ENCODE measurements at regions not wholly inside any gene's neighbourhood (a gene's known extent, or its start where the extent isn't known, plus 50 kb on each side); places are given as distances from the start of the nearest gene placed in this dataset.
"Not testable (repeated sequence)": the region's sequence is repeated elsewhere in the genome, so short reads cannot be mapped to it uniquely, and the experiment has no call there.

DNA sequence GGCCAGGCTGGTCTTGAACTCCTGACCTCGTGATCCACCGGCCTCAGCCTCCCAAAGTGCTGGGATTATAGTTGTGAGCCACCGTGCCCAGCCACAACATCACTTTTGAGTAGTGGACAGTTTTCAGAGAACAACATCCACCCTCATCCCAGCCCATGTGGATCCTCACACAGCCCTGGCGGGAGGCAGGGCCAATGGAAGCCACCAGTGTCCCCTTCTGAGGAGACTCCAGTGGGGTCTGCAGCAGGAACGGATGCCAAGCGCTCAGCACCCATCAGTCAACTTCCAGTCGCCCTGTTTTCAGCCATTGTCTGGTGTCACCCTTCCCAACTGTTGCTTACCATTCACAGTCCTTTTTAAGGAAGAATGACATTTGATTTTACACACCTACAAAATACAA lies 302.5 kb downstream of the BCL2L11 start:
- not testable (repeated sequence) for DNase-seq (ENCODE audit: low read depth in 2 of 2)

DNA sequence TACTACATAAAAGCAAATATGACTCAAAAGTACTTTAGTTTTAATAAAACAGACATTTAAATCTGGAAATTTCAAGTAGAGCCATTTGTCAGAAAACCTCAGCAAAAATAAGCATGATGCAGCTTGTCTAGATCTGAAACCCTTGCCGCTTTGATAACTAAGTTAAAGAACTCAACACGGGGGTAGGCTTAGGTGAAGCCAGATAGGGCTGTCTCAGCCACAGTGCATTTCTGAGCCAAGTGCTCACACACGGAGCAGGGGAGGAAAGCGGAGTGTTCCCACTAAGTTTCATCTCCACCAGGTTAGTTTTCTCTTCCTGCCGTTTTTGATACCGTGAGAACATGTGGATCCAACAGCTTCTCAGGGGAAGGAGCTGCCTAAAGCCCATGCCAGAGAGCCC lies 303.5 kb downstream of the BCL2L11 start:
- DNase-seq (ENCODE audit: low read depth in 2 of 2): not testable (repeated sequence)

DNA sequence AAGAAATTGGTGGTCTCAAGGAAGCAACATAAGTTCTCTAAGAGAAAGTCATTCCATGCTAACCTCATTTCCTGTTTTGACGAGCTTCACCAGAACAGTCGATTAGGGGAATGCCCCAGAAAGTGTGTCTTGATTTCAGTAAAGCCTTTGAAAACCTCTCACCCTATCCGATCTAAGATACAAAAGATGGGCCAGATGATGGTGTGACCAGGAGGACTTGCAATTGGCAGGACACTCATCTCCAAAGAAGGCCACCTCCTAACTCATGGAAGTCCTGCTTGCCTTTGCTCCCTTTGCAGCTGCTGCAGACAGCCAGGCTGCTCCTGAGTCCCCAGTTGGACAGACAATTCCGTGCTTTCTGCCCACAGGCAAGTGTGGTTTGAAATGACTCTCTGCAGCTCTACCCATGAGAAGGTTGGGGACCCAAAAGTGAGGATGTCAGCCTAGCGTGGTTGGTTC lies 304.2 kb downstream of the BCL2L11 start:
- DNase-seq (ENCODE audit: low read depth in 2 of 2): not testable (repeated sequence)

DNA sequence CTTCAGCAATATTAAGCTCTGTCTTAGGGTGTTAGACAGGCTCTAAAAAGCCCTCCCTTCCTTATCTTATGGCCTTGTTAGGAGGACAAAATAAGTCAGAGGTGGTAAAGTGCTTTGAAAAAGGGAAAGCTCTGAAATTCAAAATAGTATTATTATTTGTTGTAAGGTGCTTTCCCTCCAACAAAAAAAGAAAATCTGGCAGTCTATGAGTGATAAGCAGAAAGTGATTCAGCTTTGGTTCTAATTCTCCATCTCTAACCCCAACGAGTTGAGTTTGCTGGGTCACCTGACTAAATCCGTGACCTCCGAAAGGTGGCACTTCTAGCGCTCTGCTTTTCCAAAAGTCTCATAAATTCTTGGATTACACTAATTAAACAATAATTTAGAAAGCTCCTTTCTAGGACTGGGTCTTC lies 305.1 kb downstream of the BCL2L11 start:
- not testable (repeated sequence) for DNase-seq (ENCODE audit: low read depth in 2 of 2)

DNA sequence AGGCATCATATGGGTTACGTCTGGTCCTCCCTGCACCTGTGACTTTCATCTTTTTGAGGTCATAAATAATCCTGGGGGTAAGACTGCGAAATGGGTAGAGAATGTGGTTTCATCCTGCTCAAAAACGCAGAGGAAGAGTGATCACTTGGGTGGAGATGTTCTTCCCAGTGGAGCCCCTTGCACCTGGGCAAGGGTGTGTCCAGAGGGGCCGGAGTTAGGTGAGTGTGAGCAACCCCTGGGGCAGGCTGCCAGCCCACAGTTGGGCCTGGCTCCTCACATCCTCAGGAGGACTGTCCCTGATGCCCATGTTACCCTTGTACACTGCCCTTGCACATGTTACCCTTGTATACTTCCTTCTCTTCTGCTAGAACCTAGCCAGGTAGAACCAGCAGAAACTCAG lies 306.6 kb downstream of the BCL2L11 start:
- DNase-seq (ENCODE audit: low read depth in 2 of 2): not testable (repeated sequence)

DNA sequence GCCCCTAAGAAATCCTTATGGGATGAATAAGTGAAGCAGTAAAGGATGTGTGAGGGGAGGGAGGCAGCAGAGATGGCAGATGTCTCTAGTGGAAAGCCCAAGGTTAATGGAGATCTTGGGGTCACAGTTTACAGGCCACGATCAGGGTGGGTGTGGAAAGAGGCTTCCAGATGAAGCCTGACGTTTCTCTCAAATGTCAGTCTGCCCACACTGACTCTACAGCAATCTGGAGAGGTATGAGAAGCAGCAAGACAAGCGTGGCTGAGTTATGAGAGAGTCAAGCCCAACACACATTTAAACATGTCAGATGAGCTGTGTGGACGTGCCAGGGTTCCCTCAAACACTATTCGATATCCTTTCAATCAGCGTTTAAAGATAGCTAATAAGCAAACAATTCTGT lies 308.2 kb downstream of the BCL2L11 start:
- not testable (repeated sequence) for DNase-seq (ENCODE audit: low read depth in 2 of 2)

DNA sequence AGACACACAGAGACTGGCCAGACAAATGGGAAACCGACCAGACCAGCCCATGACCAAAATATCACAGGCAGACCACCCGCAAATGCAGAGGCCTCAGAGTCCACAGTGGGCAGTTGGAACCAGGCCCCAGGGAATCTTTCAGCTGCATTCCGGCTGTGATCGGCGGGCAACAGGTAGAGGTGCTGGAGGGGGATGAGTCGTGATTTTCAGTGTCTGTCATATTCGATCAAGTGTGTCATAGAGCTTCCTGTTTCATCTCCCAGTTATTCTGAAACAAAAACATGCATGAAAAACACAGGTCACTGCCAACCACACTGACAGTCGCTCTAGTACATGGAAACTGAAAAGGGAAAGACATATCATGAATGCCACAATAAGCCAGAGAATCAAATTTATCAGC lies 308.6 kb downstream of the BCL2L11 start:
- DNase-seq (ENCODE audit: low read depth in 2 of 2): not testable (repeated sequence)

DNA sequence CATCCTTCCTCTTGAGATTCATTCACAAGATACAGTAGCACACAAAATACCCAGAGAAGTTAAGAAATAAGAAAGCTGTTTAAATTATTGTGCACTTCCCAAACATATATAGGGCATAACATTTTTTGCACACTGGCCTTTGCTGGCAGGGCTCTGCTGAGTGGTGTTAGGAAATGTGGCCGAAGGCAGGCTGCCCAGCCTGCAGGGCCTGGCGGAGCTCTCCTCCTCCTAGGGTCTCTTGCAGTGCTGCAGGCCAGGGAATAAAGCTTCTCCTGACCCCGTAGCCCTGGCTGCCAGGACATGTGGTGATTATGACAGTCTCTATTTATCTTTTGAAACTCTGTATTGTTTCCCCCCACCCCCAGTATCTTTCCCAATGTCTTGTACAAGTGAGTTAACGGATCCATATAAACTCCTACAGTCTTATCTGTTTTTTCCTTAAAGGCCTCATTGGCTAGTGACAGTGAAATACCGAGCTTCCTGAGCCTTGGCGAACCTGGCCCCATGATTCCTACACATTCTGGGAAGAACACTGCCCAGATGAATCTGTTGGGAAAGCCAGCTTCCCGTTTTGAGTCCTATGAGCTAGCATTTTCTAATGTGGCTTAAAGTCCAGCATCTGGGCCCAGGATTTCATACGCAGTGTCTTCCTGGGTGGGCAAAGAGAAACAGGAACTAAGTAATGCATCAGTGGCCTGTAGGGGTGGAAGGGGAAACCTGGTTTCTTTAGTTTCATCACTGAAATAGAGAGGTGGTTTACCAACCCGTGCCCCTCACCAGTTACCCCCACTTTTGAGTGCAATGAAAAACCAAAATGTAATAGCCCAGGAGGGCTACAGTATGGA lies 310.3 kb downstream of the BCL2L11 start:
- not testable (repeated sequence) for DNase-seq (ENCODE audit: low read depth in 2 of 2)

DNA sequence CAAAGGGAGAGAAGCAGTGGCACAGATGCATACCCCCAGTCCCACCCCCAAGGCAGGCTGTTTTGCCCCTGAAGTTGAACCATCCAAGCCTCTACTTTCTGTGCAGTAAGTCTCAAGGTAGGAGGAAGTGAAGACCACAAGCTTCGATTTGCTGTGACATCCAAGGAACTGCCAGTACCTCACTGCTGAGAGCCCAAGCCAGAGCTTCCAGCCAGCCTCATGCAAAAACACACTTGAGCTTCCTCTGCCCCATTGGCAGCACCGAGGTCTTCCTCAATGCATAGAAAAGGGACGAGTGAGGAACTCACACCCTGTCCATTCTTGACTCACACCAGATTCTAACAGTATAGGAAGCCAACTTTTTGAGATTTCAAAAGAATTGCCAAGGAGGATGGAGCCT lies 311.7 kb downstream of the BCL2L11 start:
- DNase-seq (ENCODE audit: low read depth in 2 of 2): not testable (repeated sequence)

DNA sequence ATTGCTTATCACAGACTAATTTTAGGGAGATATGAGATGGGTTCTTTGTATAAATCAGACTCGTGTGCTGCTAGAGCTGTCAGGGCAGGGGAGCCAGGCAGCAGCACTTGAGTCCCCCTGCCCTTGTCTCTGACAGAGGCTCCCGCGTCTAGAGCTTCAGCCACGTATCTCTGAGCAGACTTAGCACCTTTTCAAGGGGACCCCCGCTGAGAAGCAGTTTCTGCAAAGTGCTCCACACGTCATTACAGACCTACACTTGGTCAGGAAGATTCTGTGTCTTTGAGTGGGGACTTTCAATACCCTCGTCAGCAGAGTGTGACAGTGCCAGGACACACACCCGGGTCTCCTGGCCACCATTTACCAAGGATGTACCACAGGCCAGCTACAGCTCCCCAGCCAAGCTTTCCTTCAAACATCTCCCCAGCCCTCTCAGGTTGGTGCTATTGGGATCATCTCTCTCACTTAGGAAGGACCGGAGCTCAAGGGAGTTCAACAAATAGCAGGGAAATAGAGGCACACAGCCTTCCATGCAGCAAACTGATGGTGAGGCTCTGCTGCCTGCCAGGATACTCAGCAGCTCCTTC lies 312.3 kb downstream of the BCL2L11 start:
- not testable (repeated sequence) for DNase-seq (ENCODE audit: low read depth in 2 of 2)

DNA sequence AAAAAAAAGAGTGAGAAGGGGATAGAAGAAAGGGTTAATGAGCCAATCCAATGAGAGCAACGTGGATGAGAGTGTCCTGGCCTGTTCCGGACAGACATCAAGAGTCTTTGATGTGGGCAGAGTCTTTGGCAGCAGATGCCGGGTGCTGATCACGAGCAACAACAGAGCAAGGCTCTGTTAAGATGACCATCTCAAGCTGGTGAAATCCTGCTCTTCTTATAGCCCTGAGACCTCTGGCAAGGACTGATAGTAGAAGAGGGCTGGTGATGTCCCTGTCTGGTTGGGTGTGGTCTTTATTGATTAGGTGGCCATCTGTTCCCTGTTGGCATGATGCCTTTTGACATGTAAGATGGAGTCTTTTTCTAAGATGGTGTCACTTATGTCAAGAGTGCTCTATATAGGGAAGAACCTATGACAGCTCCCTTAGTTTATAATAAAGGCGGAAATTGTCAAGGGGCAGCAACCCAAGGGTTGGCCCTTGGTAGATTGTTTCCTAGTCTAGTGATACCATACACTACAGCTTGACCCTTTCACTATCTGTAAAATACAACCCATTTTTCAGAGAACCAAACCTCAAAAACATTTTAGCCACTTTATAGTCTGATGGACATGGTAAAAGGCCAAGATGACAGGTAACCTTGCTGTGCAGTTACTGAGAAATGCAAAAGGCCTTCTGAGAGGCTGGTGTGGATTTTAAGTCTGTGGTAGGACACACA lies 313.3 kb downstream of the BCL2L11 start:
- not testable (repeated sequence) for DNase-seq (ENCODE audit: low read depth in 2 of 2)

DNA sequence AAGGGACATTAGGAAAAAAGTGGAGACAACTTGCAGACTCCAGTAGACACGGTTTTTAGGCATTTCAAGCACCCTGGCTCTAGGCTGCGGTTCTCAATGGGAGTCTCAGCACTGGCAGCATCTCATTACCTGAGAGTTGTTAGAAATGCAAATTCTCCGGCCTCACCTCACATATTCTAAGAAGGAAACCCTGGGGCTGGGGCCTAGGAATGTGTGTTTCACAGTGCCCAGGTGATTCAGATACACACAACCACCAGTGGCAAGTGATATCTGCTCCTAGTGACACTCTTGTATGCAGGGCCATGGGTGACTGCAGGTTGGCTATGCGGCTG lies 313.9 kb downstream of the BCL2L11 start:
- not testable (repeated sequence) for DNase-seq (ENCODE audit: low read depth in 2 of 2)

DNA sequence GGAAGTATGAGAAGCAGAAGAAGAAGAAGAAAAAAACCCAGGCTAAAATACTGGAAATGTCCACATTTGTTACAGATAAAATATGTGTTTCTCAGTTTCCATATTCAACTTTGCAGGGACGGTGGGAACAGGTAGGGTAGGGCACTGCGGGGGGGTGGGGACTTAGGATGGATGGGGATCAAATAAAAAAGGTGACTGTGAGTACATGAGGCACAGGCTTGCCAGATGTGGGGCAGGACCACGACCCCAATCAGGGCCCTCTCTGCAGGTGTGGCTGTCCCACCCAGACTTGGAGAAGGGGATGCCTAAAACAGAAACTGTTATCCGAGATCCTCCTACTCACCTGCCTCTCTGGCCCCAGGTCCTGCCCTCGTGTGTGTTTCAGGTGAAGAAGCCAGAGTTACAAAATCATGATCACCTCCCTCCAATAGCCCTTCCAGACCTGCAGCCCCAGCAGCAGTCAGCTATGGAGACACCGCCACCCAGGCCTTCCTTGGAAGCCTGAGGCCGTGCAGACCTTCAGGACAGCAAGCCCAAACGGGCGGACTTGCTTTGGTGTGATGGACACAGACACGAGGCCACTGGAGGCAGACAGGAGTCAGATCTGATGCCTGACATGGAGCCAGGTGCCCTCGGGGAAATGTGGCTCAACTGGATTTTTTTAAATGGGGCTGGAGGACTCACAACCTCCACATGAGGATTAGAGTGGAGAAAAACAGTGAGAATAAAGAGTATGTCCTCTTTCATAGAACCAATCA lies 315.0 kb downstream of the BCL2L11 start:
- DNase-seq (ENCODE audit: low read depth in 2 of 2): not testable (repeated sequence)

DNA sequence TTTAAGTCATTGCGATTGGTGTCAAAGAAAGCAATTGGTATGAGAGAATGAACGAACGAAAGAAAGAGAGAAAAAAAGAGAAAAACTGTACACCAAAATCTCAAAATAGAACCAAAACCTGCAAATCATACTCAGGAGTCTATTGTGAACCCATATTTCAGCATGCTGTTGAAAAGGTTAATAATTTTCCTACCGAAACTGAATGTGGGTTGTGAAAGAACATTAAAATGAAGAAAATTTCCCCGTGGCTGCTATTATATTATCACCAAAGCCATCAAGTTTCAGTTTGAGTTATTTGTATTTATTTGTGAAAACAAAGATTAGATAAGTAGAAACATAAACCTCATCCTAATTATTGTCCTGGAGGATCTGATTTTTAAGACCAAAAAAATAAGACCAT lies 315.7 kb downstream of the BCL2L11 start:
- DNase-seq (ENCODE audit: low read depth in 2 of 2): not testable (repeated sequence)

DNA sequence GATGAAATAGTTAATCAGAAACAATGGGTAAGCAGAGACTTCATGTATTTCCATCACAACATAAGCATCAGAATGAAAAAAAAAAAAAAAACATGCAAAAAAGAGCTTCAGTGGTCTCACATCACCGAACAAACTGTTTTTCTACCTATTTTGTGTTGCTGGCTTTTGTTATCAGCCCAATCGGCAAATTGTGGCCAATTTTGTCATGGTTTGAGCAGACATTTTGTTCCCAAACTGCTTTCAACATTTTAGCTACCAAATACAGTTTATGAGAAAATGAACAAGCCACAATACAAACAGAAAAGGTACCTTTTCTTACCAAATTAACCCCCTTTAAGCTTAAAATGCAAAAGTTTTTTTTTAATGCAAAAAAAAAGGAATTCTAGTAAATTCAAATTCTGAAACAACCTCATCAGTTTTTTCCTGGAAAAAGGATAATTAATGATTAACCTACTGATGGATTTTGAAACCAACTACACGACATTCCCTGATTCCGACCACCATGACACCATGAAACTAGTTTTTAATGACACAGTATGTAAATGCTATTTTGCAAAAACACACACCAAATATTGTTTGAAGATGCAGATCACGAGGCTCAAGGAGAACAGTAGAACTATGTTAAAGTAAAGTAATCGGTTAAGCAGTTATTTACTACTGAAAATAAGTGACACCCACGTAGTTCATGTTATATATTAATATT lies 316.7 kb downstream of the BCL2L11 start:
- DNase-seq (ENCODE audit: low read depth in 2 of 2): not testable (repeated sequence)

DNA sequence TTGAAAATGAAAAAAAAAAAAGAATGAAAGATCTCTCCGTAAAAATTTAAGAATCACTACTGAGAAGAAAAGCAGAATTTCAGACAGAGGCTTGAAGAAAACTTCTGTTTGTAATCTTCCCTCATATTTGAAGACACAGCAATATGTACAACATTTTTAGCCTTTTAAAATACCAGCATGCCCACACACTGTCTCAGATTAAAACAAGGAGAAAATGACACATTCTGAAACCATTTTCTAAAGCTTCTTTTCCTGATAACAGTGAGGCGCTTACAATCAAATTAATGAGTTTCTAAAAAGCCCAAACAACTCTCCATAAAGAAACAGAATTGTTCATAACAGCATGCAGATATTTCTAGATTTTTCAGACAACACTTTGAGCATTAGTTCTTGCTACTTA lies 317.4 kb downstream of the BCL2L11 start:
- not testable (repeated sequence) for DNase-seq (ENCODE audit: low read depth in 2 of 2)

DNA sequence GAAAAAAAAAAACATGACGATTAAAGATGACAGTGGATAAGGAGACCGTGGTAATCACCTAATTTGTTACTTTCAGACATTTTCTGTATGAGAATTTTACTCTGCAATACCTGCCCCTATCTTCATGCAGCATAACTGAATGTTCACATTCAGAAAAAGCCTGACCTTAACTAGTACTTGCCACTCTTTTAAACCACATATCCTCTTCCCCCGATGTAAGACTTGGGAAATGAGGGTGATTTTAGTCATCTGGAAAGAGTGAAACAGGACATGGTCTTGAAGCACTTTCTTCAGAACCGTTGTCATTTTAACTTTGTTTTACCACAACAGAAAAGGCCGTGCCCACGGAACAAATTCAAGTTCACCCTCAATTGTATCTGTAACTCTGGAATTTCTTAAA lies 318.5 kb downstream of the BCL2L11 start:
- not testable (repeated sequence) for DNase-seq (ENCODE audit: low read depth in 2 of 2)

DNA sequence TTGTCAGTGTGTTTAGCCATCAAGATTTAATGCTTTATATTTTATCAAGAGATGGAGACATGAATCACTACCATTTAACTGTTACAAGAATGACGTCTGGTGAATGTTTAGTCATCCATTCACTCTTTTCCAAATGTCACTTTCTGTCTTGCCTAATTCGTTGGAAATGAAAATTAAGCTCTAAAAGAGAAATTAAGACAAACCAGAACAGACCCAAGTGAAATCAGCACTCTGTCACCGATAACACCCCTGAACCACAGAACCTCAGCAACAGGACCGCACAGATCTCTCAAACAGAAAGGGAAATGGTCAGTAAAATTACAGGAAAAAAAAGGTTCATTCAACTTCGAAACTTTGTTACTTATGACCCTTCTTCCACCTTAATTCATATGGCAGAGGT lies 320.9 kb downstream of the BCL2L11 start:
- DNase-seq (ENCODE audit: low read depth in 2 of 2): not testable (repeated sequence)

DNA sequence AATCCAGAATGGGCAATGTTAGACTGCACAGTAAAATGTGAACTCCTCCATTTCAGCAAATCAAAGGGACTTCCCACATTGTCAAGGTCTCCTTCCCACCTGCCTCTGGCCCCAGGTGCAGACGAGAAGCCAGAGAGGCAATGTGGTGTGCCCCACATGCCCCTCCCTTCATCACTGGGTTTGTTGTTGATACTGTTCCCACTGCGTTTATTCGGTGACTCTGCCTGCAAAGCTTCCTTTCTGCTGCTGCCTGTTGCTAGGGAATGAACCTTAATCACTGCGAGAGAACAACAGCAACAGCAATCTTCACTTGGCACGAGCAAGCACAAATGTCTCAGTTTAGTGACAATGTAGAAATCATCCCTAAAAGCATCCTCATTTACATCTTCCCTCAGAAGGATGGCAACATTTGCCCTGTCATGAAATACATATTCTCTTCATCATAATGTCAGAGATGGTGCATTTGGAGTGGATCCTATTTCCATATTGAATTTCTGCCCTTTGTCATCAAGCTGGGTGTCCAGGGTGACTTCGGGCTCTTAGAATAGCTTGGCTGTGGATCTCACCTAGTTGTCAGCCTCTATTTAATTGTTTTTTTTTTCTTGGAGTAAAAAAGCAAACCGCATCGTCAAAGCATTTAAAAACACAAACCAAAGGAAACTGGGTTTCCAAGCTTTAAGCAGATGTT lies 322.2 kb downstream of the BCL2L11 start:
- not testable (repeated sequence) for DNase-seq (ENCODE audit: low read depth in 2 of 2)

DNA sequence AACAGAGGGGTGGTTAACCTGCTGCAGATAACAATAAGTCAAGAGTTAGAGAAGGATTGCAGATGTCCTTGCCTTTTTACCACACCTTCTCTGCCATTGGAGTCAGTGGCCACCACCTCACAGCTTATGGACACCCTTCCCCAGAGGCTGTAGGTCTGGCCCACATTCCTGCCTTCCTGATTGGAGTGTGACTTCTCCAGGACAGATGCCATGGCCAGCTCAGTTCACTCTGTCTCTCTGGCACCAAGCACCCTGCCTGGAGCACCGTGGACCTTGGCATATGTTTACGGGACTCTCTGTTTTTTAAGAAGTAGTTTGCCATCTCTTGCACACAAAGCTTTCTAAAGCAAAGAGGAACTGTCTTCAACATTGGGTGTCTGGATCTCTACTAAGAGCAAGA lies 323.8 kb downstream of the BCL2L11 start:
- DNase-seq (ENCODE audit: low read depth in 2 of 2): not testable (repeated sequence)
